Cardiac fibroblast (primary cell): ENCODE measurements at regions not wholly inside any gene's neighbourhood (a gene's known extent, or its start where the extent isn't known, plus 50 kb on each side); places are given as distances from the start of the nearest gene placed in this dataset.
A peak's percentile ranks its signal among the peaks of the same experiment; 100 is the strongest.

ENCODE experiments used
- DNase-seq, 2 donors: peaks; one replicate each; pipeline versions ENCODE4 v3.0.0 to v3.0.0-alpha.2; 2010; ENCODE audit warnings: low read depth in 2 of 2
- H3K4me3 ChIP-seq, 2 donors: replicated peaks in 1 of 2; 1 replicate in 1 of 2; 2 replicates in 1 of 2; pipeline ENCODE4 v1.5.1; 2011; ENCODE audit warnings: low read depth in 2 of 2, low read length in 2 of 2, mild to moderate bottlenecking in 2 of 2, moderate library complexity in 1 of 2
- CTCF ChIP-seq: IDR thresholded peaks from one replicate; pipeline ENCODE4 v1.5.1; 2011; ENCODE audit warnings: low read depth, mild to moderate bottlenecking, low read length, inconsistent platforms

- no peak for DNase-seq
- TF ChIP-seq CTCF = no peak
- H3K4me3 ChIP-seq = no peak overlapping the region
These were observed 188.4 kb upstream of the LYZL1 start for GRCh38 chr10:29100505-29100904.

- no peak for TF ChIP-seq CTCF
- peak in 1 of 2 donors; percentile 27 for DNase-seq
- H3K4me3 ChIP-seq = no peak overlapping the region
These were observed 186.6 kb upstream of the LYZL1 start for GRCh38 chr10:29102233-29102632.

- H3K4me3 ChIP-seq = no peak overlapping the region
- no peak for TF ChIP-seq CTCF
- no peak for DNase-seq
These were observed 186.2 kb upstream of the LYZL1 start for GRCh38 chr10:29102636-29103035.

- H3K4me3 ChIP-seq = no peak overlapping the region
- no peak for TF ChIP-seq CTCF
- no peak for DNase-seq
These were observed 184.0 kb upstream of the LYZL1 start for GRCh38 chr10:29104661-29105399.

- H3K4me3 ChIP-seq = no peak overlapping the region
- no peak for TF ChIP-seq CTCF
- DNase-seq = peak; percentile 61 to 82
These were observed 183.2 kb upstream of the LYZL1 start for GRCh38 chr10:29105516-29106215.

- TF ChIP-seq CTCF = no peak
These were observed 182.6 kb upstream of the LYZL1 start for GRCh38 chr10:29106287-29106686.

More at GRCh38 chr10:29106287-29106686, 182.6 kb upstream of the LYZL1 start:
- DNase-seq = no peak
- H3K4me3 ChIP-seq = no peak overlapping the region
